ENCODE measurements at regions not wholly inside any gene's neighbourhood (a gene's known extent, or its start where the extent isn't known, plus 50 kb on each side); places are given as distances from the start of the nearest gene placed in this dataset.
"Not testable (repeated sequence)": the region's sequence is repeated elsewhere in the genome, so short reads cannot be mapped to it uniquely, and the experiment has no call there.

DNA sequence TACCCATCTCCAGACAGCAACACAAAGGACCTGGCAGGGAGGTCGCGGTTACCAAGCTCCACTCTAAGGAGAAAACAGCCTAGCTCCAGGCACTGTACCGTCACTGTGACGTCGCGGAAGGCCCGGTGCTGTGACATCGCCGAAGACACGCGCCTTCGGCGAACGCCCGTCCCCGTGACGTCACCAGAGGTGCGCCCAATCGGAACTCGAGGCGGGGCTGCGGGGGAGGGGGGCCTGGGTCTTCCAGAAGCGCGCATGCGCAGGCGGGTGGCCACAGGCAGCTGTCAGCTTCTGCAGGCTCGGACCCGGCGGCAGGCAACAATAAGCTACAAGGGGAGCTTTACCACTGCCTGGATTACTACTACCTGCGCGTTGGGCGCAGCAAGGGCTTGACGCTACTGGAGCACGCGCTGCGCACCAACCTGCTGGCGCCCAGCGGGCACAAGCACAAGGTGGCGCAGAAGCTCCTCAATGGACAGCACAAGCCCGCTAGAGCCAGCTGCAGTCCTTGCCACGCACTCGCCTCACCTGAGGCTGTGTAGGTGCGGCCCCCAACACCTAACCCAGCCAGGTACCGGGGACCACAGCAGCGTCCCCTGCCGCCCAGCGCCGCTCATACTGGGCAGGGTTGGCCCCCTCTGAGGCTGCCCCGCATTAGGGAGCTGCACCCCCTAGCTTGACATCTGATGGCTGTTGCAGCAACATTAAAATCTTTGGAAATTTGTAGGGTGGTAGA lies 208.4 kb downstream of the TPST1 start:
- peak; percentile 84 for DNase-seq

DNA sequence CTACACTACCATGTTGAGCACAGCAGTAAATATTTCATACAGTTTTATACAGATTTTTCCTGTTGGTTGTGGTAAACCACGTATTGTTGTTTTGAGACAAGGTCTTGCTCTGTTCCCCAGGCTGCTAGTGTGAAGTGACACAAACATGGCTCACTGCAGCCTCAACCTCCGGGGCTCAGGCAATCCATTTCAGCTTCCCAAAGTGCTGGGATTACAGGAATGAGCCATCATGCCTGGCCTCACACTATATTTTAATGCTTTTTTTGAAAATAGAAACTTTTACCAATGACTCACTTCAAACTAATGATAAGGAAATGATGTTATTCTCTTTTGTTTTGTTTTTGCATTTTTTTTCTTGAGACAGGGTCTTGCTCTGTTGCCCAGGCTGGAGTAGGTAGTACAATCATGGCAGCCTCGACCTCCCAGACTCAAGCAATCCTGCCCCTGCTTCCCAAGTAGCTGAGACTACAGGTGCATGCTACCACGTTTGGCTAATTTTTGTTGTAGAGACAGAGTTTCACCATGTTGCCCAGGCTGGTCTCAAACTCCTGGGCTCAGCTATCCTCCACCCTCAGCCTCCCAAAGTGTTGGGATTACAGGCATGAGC lies 210.6 kb downstream of the TPST1 start:
- DNase-seq, result no peak

DNA sequence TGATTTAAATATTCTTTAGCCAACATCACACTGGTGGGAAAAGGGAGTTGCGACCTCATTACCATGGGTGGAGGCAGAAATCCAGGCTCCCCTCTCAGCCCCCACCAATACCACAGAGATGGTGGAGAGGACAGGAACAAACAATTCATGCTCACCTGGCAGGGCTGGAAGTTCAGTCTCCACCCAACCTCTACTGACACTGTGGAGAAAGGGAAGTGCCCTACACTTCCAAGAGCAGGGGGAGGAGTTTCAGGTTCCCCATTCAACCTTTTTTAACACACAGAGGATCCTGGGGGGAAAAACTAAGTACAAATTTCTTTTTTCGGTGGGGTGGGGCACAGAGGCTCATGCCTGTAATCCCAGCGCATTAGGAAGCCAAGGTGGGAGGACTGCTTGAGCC lies 210.1 kb upstream of the KCTD7 start:
- no peak for DNase-seq

DNA sequence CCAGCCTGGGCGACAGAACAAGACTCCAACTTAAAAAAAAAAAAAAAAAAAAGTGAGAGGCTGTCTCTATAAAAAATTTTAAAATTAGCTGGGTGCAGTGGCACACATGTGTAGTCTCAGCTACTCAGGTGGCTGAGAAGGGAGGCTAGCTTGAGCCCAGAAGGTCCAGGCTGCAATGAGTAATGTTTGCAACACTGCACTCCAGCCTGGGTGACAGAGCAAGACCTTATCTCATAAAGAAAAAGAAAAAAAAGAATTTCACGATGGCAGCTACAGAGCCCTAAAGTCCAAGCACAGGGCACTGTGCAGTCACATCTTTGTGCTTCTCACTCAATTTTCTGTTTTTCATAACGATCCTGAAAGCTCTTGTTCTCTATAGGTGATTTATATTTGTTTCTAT lies 209.5 kb upstream of the KCTD7 start:
- no peak for DNase-seq

DNA sequence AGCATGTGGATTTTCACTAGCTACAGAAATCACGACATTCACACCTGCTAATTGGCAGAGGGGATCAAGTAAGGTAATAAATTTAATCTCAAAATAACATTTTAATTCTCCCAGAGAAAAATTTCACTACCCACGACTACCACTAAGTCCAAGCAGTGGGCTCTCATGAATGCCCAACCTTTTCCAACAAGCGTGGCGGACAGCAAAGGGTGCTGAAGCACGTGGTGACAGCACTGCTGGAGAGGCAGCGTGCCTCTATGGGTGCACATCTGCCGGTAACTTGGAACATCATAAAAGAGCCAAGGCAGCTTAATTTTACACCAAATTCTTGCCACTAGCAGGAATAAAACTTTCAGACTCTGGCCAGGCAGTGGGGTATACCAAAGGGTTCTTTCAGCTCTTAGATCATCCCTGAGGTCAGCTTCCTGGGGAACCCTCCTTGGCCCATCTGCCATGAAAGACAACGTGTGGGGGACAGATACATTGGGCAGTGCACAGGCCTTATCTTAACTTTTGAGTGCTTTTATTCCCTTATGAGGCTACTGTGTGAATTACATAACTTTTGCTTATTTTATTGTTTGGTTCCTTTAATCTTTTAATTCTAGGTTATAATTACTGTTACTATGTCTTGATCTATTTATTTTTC lies 206.7 kb upstream of the KCTD7 start:
- no peak for DNase-seq

DNA sequence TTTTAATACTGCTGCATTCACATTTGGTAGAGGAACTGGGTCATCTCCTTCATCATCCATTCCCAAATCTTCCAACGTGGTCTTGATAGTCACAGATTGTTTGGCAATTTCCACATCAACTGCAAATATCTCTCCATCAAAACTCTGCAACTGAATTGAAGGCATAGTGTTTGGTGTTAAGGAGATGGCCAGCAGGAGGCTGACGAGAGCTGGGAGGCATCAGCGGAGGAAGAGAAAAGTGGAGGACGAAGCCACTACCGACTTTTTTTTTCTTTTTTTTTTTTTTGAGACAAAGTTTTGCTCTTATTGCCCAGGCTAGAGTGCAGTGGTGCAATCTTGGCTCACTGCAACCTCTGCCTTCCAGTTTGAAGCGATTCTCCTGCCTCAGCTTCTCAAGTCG lies 205.0 kb upstream of the KCTD7 start:
- no peak for DNase-seq

DNA sequence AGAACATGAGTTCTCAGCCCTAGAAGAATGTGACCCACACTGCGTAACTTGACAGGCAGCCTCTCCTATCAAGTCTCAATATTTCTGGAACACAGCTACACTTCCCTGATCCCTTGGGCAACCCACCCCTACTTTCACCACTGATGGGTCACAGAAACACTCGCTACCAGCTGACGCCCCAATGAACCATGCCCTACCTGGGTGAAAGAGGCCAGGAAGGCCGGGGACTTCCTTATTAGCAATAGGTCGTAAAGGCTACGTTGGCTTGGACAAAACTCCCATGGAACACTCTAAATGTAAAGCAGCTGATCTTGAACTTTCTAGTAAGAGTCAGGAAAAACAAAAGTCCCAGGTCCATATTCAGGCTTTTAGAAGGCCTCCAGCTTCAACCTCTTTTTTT lies 202.3 kb upstream of the KCTD7 start:
- DNase-seq, result no peak

DNA sequence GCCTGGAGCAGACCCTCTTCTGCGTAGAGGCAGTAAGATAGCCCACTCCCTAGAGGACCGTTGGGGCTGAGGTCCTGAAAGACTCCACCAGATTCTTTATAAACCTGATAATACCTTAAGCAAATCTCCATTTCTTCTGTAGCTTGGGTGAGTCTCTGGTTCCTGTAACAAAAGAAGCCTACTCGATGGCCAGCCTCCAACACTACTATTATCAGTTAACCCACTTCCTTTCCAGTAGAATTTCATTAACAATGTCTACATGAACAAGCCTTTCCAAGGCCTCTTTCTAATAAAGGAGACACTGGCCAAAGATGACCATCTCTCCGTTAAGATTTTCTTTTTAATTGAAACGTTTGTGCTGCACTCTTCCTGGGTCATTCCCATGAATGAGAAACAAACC lies 201.7 kb upstream of the KCTD7 start:
- DNase-seq, result no peak

DNA sequence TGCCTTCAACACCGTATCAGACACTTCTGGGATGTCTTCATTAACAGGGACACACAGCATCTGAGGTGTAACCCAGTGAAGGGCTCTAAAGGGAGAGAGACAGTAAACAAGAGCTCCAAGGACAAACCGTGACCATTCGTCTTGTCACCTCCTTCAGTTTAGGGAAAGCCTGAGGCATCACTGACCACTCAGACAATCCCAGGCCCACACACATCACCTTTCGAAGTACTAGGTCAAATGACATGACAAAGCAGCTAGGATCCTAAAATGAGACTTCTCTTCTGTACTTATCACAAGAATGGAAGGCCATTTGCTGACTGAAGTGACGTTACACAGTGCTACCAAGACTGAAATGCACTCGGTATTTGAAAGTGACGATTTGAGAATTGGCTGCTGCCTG lies 200.7 kb upstream of the KCTD7 start:
- no peak for DNase-seq

DNA sequence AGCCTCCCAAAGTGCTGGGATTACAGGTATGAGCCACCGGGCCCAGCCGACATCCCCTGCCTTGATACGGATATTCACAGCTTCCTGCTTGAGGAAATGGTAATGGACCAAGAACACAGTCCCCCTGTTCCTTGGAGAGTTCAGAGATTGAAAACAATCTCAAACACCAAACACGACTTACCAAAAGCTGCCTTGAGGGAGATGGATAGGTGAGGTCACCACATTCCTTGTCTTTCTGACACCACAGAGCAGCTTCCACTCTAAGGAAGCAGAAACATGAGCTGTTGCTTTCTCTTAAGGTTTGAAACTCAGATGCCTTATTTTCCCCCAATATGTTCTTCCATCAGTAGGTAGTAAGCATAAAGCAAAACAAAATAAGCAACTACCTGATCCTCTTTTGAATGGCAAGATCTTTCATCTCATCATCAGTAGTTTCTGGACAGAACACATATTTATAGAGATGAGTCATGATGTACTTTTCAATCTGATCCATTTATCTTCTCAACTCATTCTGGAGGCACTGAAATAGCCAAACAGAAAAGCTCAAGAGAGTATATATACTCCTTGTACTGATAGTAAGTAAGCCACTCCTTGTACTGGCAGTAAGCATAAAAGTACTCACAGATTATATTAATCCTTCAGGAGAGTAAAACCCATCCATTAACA lies 199.1 kb upstream of the KCTD7 start:
- DNase-seq, result no peak

DNA sequence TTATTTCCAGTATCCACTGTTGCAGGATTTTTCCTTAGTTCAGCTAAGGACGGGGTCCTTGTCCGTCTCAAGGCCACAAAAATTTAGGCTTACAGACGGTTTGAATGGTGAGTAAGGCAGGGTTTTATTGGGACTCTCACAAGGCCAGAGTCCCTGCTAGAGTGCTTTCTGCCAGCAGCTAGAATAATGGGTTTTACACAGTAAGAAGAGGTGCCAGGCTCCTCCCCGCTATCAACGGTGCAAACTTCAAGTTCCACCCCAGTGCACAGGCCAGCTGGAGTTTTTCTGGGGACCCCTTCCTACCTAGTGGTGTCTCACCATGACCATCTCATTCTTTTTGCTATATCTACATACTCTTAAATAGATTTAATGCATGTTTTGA lies 198.5 kb upstream of the KCTD7 start:
- DNase-seq, result no peak

DNA sequence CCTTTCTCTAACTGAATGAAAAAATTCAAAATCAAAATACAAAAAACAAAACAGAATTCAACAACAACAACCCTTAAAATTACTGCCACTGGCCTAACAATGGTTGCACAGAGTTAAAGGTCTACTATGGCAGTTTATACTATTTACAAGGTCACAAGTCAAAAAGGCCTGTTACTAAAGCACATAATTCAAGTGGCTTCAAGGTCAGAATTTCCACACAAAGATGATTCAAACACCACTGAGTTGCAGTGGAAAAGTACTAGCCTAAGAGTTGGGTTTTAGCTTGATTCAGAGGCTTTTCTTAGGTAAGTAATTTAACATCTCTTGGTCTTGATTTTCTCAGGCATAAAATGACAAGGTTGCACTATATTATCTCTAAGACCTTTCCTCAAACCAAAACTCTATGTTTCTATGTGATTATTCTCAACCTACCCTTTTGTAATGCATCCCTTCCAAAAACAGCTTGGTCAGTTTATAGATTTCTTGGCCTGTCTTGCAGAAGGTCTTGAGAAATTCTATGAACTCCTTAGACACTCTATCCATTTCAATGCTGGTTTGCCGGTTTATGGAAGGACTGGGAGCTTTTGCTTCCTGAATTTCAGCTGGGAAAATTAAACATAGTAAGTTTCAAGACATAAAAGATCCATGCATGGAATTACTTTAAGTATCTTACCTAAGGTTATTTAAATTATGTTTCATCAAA lies 189.8 kb upstream of the KCTD7 start:
- not testable (repeated sequence) for DNase-seq

DNA sequence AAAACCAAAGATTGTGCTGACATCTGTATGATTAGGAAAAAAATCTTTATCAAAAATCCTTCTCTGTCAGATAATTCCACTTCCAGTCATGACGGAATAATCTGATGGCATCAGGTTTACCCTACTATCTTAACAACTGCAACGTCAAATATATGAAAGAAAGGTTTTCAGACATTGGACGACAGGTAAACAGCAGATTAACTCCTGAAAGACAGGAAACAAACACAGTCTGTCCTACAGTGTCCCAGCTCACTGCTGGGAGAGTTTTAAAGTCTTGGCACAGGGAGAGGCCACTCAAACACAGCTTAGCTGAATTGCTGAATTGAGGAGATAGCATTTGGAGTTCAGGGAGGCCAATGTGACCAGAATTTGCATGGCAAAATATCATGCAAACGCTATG lies 186.3 kb upstream of the KCTD7 start:
- DNase-seq, result no peak

DNA sequence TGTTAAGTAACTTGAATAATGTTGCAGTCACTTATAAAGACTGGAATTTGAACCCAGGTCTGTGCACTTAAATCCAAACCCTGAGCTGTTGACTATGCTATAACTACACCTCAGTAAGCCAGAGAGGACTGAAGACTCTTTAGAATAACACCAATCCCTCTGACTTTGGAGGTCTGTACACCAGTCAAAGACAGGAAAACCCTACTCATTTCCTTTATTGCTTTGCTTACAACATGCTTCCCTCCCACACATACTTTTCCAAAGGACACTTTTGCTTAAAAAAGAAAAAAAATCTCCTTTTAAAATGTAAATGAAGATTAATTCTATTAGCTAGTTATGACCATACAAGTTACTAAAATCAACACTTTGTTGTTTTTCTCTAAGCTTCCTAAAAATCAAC lies 184.7 kb upstream of the KCTD7 start:
- no peak for DNase-seq

DNA sequence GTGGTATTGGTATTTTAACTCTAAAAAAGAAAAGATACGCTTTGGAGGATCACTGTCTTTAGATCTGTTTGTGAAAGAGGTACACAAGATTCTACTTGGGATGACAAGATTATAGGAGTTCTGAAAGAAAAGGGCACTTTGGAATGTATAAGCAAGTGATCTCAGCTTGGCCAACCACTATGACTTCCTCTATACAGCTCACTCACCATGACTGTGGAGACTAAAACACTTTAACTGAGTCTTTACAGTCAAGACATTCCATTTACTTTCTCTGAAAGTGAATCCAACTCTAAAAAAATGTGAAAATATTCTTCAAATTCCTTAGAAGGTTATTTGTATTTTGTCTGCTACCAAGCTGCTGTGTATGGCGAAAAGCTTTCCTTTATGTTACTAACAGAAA lies 181.7 kb upstream of the KCTD7 start:
- not testable (repeated sequence) for DNase-seq

DNA sequence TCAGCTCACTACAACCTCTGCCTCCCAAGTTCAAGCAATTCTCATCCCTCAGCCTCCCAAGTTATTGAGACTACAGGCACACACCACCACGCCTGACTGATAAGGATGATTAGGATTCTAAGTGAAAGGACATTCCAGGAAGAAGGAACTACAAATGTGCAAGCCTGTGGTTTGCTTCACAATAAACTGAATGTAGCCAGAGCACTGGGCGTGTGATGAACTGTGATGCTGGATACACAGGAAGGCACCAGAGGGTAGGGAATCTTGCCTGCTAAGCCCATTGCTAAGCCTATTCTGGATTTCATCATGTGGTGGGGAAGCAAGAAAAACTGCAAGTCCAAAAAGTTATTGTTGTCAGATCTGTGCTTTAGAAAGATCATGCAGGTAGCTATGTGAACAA lies 177.9 kb upstream of the KCTD7 start:
- not testable (repeated sequence) for DNase-seq

DNA sequence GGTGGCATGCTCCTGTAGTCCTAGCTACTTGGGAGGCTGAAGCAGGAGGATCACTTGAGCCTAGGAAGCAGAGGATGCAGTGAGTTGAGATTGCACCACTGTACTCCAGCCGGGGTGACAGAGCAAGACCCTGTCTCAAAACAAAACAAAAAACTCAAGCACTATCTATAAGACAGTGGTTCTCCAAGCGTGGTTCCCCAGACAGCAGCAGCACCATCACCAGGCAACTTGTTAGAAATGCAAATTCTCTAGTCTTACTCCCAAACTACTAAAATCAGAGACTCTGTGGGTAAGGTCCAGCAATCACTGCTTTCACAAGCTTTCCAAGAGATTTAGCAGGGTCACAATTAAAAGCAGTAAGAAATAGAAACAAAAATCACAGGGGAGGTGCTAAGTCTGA lies 177.0 kb upstream of the KCTD7 start:
- DNase-seq, result not testable (repeated sequence)

DNA sequence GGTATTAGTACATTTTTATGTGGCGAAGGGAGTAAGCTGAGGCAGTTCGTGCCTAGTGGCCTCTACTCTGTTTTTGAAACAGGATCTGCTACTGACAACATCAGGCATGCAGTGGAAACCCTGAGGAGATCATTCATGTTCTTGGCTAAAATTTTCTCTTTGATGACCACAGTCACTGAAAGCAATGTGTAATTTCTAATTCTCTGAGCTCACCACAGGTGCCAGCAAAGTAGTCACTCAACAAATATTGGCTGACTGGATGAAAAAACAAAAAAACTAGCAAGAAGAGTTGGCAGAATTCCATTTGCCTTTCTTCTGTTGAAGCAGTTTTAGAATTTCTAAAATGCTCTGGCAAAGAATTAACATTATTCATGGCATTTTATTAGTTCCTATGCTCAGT lies 176.5 kb upstream of the KCTD7 start:
- DNase-seq, result no peak

DNA sequence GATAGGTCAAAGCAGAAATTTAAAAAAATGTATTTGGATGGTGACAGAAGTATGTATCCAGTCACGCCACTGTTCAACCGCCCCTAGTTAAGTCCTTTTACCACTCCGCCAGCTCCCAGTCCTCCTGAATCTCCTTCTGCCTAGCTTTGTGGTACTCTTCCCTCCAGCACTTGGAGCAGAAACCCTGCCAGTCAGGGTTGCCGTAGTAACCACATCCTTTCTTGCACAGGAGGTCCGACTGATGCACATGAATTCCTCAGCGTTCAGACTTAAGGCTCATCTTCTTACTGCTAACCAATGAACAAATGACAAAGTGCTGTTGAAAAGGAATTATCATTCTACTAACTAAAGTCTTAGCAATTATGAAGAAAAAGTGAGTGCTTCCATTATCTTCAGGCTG lies 175.3 kb upstream of the KCTD7 start:
- DNase-seq, result no peak

DNA sequence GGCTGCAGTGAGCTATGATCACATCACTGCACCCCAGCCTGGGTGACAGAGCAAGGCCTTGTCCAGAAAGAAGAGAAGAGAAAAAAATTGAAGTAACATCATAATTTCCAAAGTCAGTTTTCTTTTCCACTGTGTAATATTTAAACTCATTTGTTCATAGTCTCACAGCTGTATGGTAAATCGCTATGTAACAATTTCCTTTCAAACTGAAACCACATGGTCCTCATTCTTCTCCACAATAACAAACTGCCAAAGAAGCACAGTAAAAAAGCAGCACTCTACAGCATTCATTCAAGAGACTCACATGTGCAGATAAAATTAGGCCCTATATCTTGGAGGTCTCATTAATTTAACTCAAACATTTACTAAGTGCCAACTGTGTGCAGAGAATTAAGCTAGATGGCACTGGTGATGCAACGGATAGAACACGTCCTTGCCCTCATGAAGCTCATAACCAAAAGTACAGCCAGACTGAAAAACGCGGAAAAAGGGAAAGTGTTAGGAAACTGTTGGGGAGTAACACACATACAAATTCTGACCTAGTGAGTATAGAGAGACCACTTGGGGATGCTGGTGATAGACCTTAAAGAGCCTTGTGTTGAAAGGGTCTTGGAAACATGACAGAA lies 174.0 kb upstream of the KCTD7 start:
- DNase-seq, result no peak

DNA sequence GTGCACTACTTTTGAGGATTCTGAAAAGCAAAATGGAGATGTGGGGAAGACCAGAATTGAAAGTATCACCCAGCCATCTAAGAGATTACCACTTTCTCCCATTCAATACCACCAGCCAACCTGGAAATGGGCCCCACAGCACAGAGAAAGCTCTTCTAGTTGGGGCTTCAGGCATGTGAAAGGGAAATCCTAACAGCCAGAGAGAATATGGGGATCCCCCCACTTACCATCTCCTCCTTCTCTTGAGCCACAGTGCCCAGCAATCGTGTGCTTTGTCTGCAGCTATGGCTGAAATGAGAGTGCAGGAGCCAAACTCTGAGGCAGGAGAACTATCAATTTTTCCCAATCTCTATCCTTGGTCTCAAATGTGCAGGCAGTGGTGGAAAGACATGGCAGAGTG lies 173.2 kb upstream of the KCTD7 start:
- DNase-seq, result not testable (repeated sequence)

DNA sequence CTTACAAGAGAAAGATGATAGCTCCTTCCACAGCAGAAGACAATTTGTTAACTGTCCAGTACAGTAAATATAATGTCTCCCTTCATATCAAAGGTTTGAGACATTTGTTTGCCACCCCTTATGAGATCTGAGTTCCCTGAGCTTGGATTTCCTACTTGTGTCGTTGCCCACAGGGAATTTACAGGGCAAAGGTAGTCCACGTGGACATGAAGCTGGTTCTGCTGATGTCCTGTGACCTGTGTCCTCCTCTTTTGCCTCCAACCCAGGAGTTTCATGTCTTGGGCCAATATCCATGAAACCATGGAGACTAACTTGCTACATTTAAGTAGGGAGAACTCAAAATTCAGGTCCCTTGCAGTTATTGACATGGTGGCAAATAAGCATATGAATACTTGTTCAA lies 172.2 kb upstream of the KCTD7 start:
- not testable (repeated sequence) for DNase-seq
